H1 (cell line): ENCODE measurements at regions not wholly inside any gene's neighbourhood (a gene's known extent, or its start where the extent isn't known, plus 50 kb on each side); places are given as distances from the start of the nearest gene placed in this dataset.

Experiments
- CTCF ChIA-PET: fragments of 300-600 bp; sonication (Branson Sonifier 250); formaldehyde crosslinking; loops from one replicate; lab custom pipeline; 2021; ENCODE audit not compliant: partially characterized antibody; lab: Charles Lee
- POLR2A ChIA-PET: fragments of 300-600 bp; sonication (Branson Sonifier 250); formaldehyde crosslinking; loops from one replicate; lab custom pipeline; 2021; ENCODE audit warnings: inconsistent platforms; ENCODE audit not compliant: partially characterized antibody; lab: Charles Lee
- DNase-seq, 2 experiments: peaks; one replicate each; pipeline versions ENCODE4 v3.0.0 to v3.0.0-alpha.2; 2010 to 2022; ENCODE audit warnings: low spot score in 2 of 2, low read depth in 1 of 2, mixed read lengths in 1 of 2
- FAIRE-seq: peaks from 2 replicates; lab custom pipeline; 2011; peaks lifted over from hg19 to GRCh38; lab: Jason Lieb, UNC
- H2AFZ ChIP-seq: 2 replicates; pipeline ENCODE4 v1.8.1; 2012; ENCODE audit warnings: low read length, inconsistent platforms
- H2AK5ac ChIP-seq: 2 replicates; pipeline ENCODE4 v1.6.1; 2013; ENCODE audit warnings: low read depth, low read length
- H2BK120ac ChIP-seq: replicated peaks from 2 replicates; pipeline ENCODE3; 2013; ENCODE audit warnings: low read depth, low read length, inconsistent platforms
- H2BK12ac ChIP-seq: 2 replicates; pipeline ENCODE4 v1.6.1; 2013; ENCODE audit warnings: low read depth, low read length
- H2BK15ac ChIP-seq: 2 replicates; pipeline ENCODE4 v1.6.1; 2013; ENCODE audit warnings: low read length
- H2BK20ac ChIP-seq: 2 replicates; pipeline ENCODE4 v1.6.1; 2013; ENCODE audit warnings: low read length
- H2BK5ac ChIP-seq: 2 replicates; pipeline ENCODE4 v1.6.1; 2013; ENCODE audit warnings: low read depth, low read length
- H3K14ac ChIP-seq: 2 replicates; pipeline ENCODE4 v1.6.1; 2013; ENCODE audit warnings: inconsistent platforms; ENCODE audit not compliant: insufficient read length
- H3K18ac ChIP-seq: 2 replicates; pipeline ENCODE4 v1.6.1; 2013; ENCODE audit warnings: low read length; ENCODE audit errors: extremely low read depth
- H3K23ac ChIP-seq: 2 replicates; pipeline ENCODE4 v1.6.1; 2013; ENCODE audit warnings: inconsistent platforms; ENCODE audit not compliant: insufficient read length
- H3K23me2 ChIP-seq: 2 replicates; pipeline ENCODE4 v1.6.1; 2013; ENCODE audit warnings: low read depth, low read length
- H3K27ac ChIP-seq: 2 replicates; pipeline ENCODE4 v1.6.1; 2011; ENCODE audit warnings: low read depth, low read length, inconsistent platforms
- H3K27me3 ChIP-seq, 4 experiments: replicated peaks in 1 of 4; 1 replicate in 1 of 4; 2 replicates in 3 of 4; pipeline versions ENCODE4 v1.6.1 to v1.8.1; 2011 to 2013; ENCODE audit warnings: low read length in 3 of 4, mild to moderate bottlenecking in 3 of 4, inconsistent platforms in 2 of 4, mixed read lengths in 2 of 4, moderate library complexity in 1 of 4; ENCODE audit not compliant: control insufficient read depth in 3 of 4, insufficient read depth in 3 of 4; ENCODE audit errors: extremely low read depth in 1 of 4
- H3K36me3 ChIP-seq, 4 experiments: 2 replicates each; pipeline versions ENCODE4 v1.6.1 to v1.8.1; 2011 to 2013; ENCODE audit warnings: mild to moderate bottlenecking in 4 of 4, low read length in 3 of 4, moderate library complexity in 2 of 4, control low read depth in 1 of 4, inconsistent platforms in 1 of 4; ENCODE audit not compliant: insufficient read depth in 4 of 4, control insufficient read depth in 2 of 4
- H3K4ac ChIP-seq: replicated peaks from 2 replicates; pipeline ENCODE3; 2013; ENCODE audit warnings: low read length, low read depth, mixed read lengths, inconsistent platforms; ENCODE audit not compliant: insufficient read length
- H3K4me1 ChIP-seq, 4 experiments: replicated peaks in 1 of 4; 1 replicate in 1 of 4; 2 replicates in 3 of 4; pipeline versions ENCODE4 v1.6.1 to v1.8.1; 2011 to 2013; ENCODE audit warnings: low read length in 3 of 4, inconsistent platforms in 2 of 4, mixed read lengths in 1 of 4; ENCODE audit not compliant: insufficient read depth in 4 of 4, control insufficient read depth in 3 of 4
- H3K4me2 ChIP-seq, 2 experiments: 2 replicates each; pipeline versions ENCODE4 v1.6.1 to v1.8.1; 2011 to 2013; ENCODE audit warnings: low read depth in 2 of 2, low read length in 2 of 2, control low read depth in 1 of 2, inconsistent platforms in 1 of 2, mild to moderate bottlenecking in 1 of 2; ENCODE audit not compliant: insufficient read depth in 1 of 2
- H3K4me3 ChIP-seq, 4 experiments: fragments of 200-600, 300-600 bp in 1 of 4; sonication (generic), shearing (Covaris generic), sonication (Bioruptor Twin) in 1 of 4; 2 replicates each; pipeline versions ENCODE4 v1.5.1 to v1.8.1; 2011 to 2016; ENCODE audit warnings: low read length in 4 of 4, low read depth in 3 of 4, control low read depth in 2 of 4, inconsistent platforms in 2 of 4, mild to moderate bottlenecking in 2 of 4, mixed read lengths in 1 of 4, moderate library complexity in 1 of 4; ENCODE audit not compliant: insufficient read depth in 2 of 4; ENCODE audit errors: extremely low read depth in 1 of 4
- H3K56ac ChIP-seq: replicated peaks from 2 replicates; pipeline ENCODE3; 2013; ENCODE audit warnings: low read depth, mild to moderate bottlenecking, mixed read lengths, low read length, inconsistent platforms; ENCODE audit not compliant: insufficient read length
- H3K79me1 ChIP-seq: 2 replicates; pipeline ENCODE4 v1.6.1; 2013; ENCODE audit warnings: low read depth, low read length, control low read depth
- H3K79me2 ChIP-seq, 2 experiments: 2 replicates each; pipeline versions ENCODE4 v1.6.1 to v1.8.1; 2012 to 2013; ENCODE audit warnings: low read length in 2 of 2, mild to moderate bottlenecking in 2 of 2, inconsistent platforms in 1 of 2; ENCODE audit not compliant: insufficient read depth in 2 of 2, control insufficient read depth in 1 of 2
- H3K9ac ChIP-seq, 4 experiments: replicated peaks in 1 of 4; 1 replicate in 1 of 4; 2 replicates in 3 of 4; pipeline versions ENCODE4 v1.6.1 to v1.8.1; 2011 to 2013; ENCODE audit warnings: low read depth in 3 of 4, low read length in 3 of 4, control low read depth in 2 of 4, mild to moderate bottlenecking in 2 of 4, moderate library complexity in 2 of 4, inconsistent platforms in 1 of 4; ENCODE audit errors: extremely low read depth in 1 of 4
- H3K9me3 ChIP-seq, 2 experiments: 2 replicates each; pipeline versions ENCODE4 v1.6.1 to v1.8.1; 2012 to 2013; ENCODE audit warnings: mild to moderate bottlenecking in 2 of 2, moderate library complexity in 2 of 2, control low read depth in 1 of 2, inconsistent platforms in 1 of 2, low read depth in 1 of 2, low read length in 1 of 2, mixed read lengths in 1 of 2; ENCODE audit not compliant: insufficient read depth in 2 of 2
- H4K20me1 ChIP-seq, 2 experiments: replicated peaks in 1 of 2; 2 replicates each; pipeline versions ENCODE3 to v1.8.1; 2011 to 2013; ENCODE audit warnings: inconsistent platforms in 2 of 2, low read length in 2 of 2, mild to moderate bottlenecking in 1 of 2; ENCODE audit not compliant: insufficient read depth in 2 of 2, control insufficient read depth in 1 of 2
- H4K5ac ChIP-seq: 2 replicates; pipeline ENCODE4 v1.6.1; 2013; ENCODE audit warnings: low read length, low read depth, mixed read lengths, inconsistent platforms; ENCODE audit not compliant: insufficient read length
- H4K8ac ChIP-seq: 2 replicates; pipeline ENCODE4 v1.8.0; 2013; ENCODE audit warnings: mild to moderate bottlenecking, moderate library complexity, low read length, inconsistent platforms; ENCODE audit not compliant: insufficient read depth; ENCODE audit errors: extremely low read depth
- H4K91ac ChIP-seq: replicated peaks from 2 replicates; pipeline ENCODE3; 2013; ENCODE audit warnings: low read length, mixed read lengths, inconsistent platforms; ENCODE audit not compliant: insufficient read length
- CHD1 ChIP-seq: IDR thresholded peaks from 2 replicates; pipeline ENCODE4 v1.6.1; 2012; ENCODE audit warnings: low read depth, low read length, improper control_type of control experiment
- EGR1 ChIP-seq: IDR thresholded peaks from 2 replicates; pipeline ENCODE4 v1.6.1; 2011; ENCODE audit warnings: low read depth, low read length, borderline replicate concordance
- FOSL1 ChIP-seq: IDR thresholded peaks from 2 replicates; pipeline ENCODE4 v1.6.1; 2011; ENCODE audit warnings: mild to moderate bottlenecking, low read depth, low read length, moderate library complexity; ENCODE audit not compliant: insufficient read depth
- KDM5A ChIP-seq: fragments of 200-600 bp; IDR thresholded peaks from 2 replicates; pipeline ENCODE4 v1.7.1; 2012; ENCODE audit warnings: mild to moderate bottlenecking, low read length, inconsistent platforms, mixed read lengths
- NRF1 ChIP-seq: IDR thresholded peaks from 2 replicates; pipeline ENCODE4 v1.6.1; 2011; ENCODE audit warnings: mild to moderate bottlenecking, low read depth, low read length, improper control_type of control experiment
- SIX5 ChIP-seq: IDR thresholded peaks from 2 replicates; pipeline ENCODE4 v1.6.1; 2011; ENCODE audit warnings: mild to moderate bottlenecking, low read depth, low read length
- SUZ12 ChIP-seq: fragments of 200-600 bp; sonication (generic); IDR thresholded peaks from 2 replicates; pipeline ENCODE4 v1.6.1; 2012; ENCODE audit warnings: mild to moderate bottlenecking, inconsistent platforms, low read length, moderate library complexity, mixed read lengths
- WGBS, 2 experiments: shearing (Covaris generic) in 1 of 2; methylation state at CpG; one replicate each; pipeline versions ENCODE4 v1.1.6 to v1.1.7; 2013 to 2015; ENCODE audit warnings: low lambda C conversion rate in 2 of 2, mixed read lengths in 2 of 2, inconsistent platforms in 1 of 2, low coverage in 1 of 2, missing lambda C conversion rate in 1 of 2; ENCODE audit not compliant: insufficient replicate concordance in 2 of 2, insufficient coverage in 1 of 2, insufficient read length in 1 of 2; ENCODE audit errors: extremely low coverage in 1 of 2, missing lambda C conversion rate in 1 of 2; 5-methylcytosine and 5-hydroxymethylcytosine counted together
- TF ChIP-seq, protein P1 (sequence below): IDR thresholded peaks from 2 replicates; pipeline ENCODE4 v1.6.1; 2012; ENCODE audit warnings: low read length, inconsistent platforms
- TF ChIP-seq, protein P2 (sequence below): IDR thresholded peaks from 2 replicates; pipeline ENCODE4 v1.6.1; 2011; ENCODE audit warnings: low read depth, mild to moderate bottlenecking, low read length; ENCODE audit not compliant: insufficient read depth

DNA sequence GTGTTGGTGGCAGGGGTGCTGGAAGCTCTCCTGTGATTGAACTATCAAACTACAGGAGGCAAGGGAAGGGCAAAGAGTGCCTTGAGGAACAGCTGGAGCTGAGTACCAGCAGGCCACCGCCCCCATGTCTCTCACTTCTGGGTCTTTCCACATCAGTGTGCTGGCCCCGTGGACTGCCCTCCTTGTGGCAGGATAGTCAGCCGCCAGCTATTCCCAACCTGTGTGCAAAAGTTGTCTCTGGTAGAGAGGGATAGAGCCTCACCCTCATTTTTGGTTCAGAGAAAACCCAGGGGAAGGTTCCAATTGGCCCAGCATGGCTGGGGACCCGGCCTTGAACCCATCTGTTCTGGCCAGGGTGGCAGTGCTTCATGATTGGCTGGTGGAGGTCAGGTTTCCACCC lies 211.8 kb downstream of the IRF8 start:
- CTCF ChIA-PET, result interaction anchor here (1.2 to 1.8 kb wide), 5 partner anchors 16 to 112 kb away, joined by 3 to 6 read pairs (median 3); no protein-coding TSS in a partner anchor
- Histone ChIP-seq H3K36me3 (no peaks in the 10 kb centered on the region), H2BK120ac (no peak overlapping the region), H3K23me2 (peaks cover 10% of the 10 kb centered on the region; the same call in 1 of the 2 replicates), H2BK5ac (no peak overlapping the region), H3K18ac (no peak overlapping the region), H2AK5ac (no peak overlapping the region), H4K20me1 (no peaks in the 10 kb centered on the region), H2AFZ (no peak overlapping the region), H3K14ac (no peak overlapping the region), H3K79me1 (no peaks in the 10 kb centered on the region), H4K91ac (no peak overlapping the region), H2BK20ac (no peak overlapping the region), H3K56ac (no peak overlapping the region), H3K4me2 (no peak overlapping the region), H4K5ac (no peak overlapping the region), H3K9ac (no peak overlapping the region), H2BK15ac (no peak overlapping the region)
- POLR2A ChIA-PET, result no interaction called here
- WGBS, 2 experiments, result 87% methylated on average over 4 of the region's 4 CpGs; no CpG with 5 or more reads in 1 of the 2 experiments
- TF ChIP-seq SUZ12, result no peak
- no peak for TF ChIP-seq CHD1
- TF ChIP-seq EGR1, result no peak
- TF ChIP-seq, protein P1, sequence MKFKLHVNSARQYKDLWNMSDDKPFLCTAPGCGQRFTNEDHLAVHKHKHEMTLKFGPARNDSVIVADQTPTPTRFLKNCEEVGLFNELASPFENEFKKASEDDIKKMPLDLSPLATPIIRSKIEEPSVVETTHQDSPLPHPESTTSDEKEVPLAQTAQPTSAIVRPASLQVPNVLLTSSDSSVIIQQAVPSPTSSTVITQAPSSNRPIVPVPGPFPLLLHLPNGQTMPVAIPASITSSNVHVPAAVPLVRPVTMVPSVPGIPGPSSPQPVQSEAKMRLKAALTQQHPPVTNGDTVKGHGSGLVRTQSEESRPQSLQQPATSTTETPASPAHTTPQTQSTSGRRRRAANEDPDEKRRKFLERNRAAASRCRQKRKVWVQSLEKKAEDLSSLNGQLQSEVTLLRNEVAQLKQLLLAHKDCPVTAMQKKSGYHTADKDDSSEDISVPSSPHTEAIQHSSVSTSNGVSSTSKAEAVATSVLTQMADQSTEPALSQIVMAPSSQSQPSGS, result no peak
- no peak for TF ChIP-seq FOSL1
- TF ChIP-seq, protein P2, sequence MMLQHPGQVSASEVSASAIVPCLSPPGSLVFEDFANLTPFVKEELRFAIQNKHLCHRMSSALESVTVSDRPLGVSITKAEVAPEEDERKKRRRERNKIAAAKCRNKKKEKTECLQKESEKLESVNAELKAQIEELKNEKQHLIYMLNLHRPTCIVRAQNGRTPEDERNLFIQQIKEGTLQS, result no peak
- no peak for TF ChIP-seq NRF1
- TF ChIP-seq SIX5, result no peak
- no peak for TF ChIP-seq KDM5A
- TF ChIP-seq, all 59 proteins: peak for 0
- no peaks in the 10 kb centered on the region for H3K27me3 ChIP-seq
- no peak overlapping the region for H4K8ac ChIP-seq
- FAIRE-seq (no peak), DNase-seq (no peak)
- H3K23ac ChIP-seq, result no peak overlapping the region
- H3K4me1 ChIP-seq, result peaks cover 0 to 3% (median 0%) of the 10 kb centered on the region in 4 experiments; a peak in 2 of 7 replicates
- H3K27ac ChIP-seq, result no peak overlapping the region
- H3K9me3 ChIP-seq, result peaks cover 0 to 7% of the 10 kb centered on the region in 2 experiments; a peak in 1 of 4 replicates
- H3K4me3 ChIP-seq, result no peak overlapping the region
- no peaks in the 10 kb centered on the region for H3K79me2 ChIP-seq
- no peak overlapping the region for H3K4ac ChIP-seq
- no peak overlapping the region for H2BK12ac ChIP-seq
